Neuronal stem cell (in vitro differentiated cells): ENCODE measurements at regions not wholly inside any gene's neighbourhood (a gene's known extent, or its start where the extent isn't known, plus 50 kb on each side); places are given as distances from the start of the nearest gene placed in this dataset.
A peak's percentile ranks its signal among the peaks of the same experiment; 100 is the strongest.

ENCODE experiments used
- DNase-seq: peaks from one replicate; pipeline ENCODE4 v3.0.0-alpha.2; 2013; ENCODE audit warnings: low spot score
- H2AFZ ChIP-seq: one replicate; pipeline ENCODE4 v1.6.1; 2013; ENCODE audit warnings: mild to moderate bottlenecking, low read length, inconsistent platforms
- H2AK5ac ChIP-seq: 2 replicates; pipeline ENCODE4 v1.6.1; 2013; ENCODE audit warnings: low read depth, mild to moderate bottlenecking, inconsistent platforms, low read length, moderate library complexity, mixed read lengths
- H2BK120ac ChIP-seq: 2 replicates; pipeline ENCODE4 v1.6.1; 2013; ENCODE audit warnings: low read depth, mild to moderate bottlenecking, inconsistent platforms, low read length, moderate library complexity, mixed read lengths
- H2BK12ac ChIP-seq: one replicate; pipeline ENCODE4 v1.6.1; 2013; ENCODE audit warnings: low read length, inconsistent platforms
- H2BK15ac ChIP-seq: 2 replicates; pipeline ENCODE4 v1.6.1; 2013; ENCODE audit warnings: mild to moderate bottlenecking, low read length, inconsistent platforms, mixed read lengths
- H2BK5ac ChIP-seq: one replicate; pipeline ENCODE4 v1.6.1; 2013; ENCODE audit warnings: inconsistent platforms, mild to moderate bottlenecking, low read length, moderate library complexity
- H3K14ac ChIP-seq: one replicate; pipeline ENCODE4 v1.6.1; 2013; ENCODE audit warnings: low read length, inconsistent platforms
- H3K18ac ChIP-seq: 2 replicates; pipeline ENCODE4 v1.6.1; 2013; ENCODE audit warnings: low read length, inconsistent platforms
- H3K23ac ChIP-seq: 2 replicates; pipeline ENCODE4 v1.6.1; 2013; ENCODE audit warnings: low read depth, mild to moderate bottlenecking, mixed read lengths, low read length, inconsistent platforms; ENCODE audit not compliant: poor library complexity
- H3K27ac ChIP-seq: replicated peaks from 3 replicates; pipeline ENCODE4 v1.5.1; 2013; ENCODE audit warnings: low read length, inconsistent platforms
- H3K27me3 ChIP-seq, 3 experiments: 2 replicates each; pipeline ENCODE4 v1.6.1; 2013; ENCODE audit warnings: low read length in 3 of 3, mild to moderate bottlenecking in 2 of 3, inconsistent platforms in 1 of 3, low read depth in 1 of 3, mixed read lengths in 1 of 3, moderate library complexity in 1 of 3; ENCODE audit not compliant: control insufficient read depth in 3 of 3, insufficient read depth in 3 of 3
- H3K36me3 ChIP-seq, 2 donors: replicated peaks in 1 of 2; 2 replicates each; pipeline ENCODE4 v1.6.1; 2013; ENCODE audit warnings: low read length in 2 of 2; ENCODE audit not compliant: control insufficient read depth in 2 of 2, insufficient read depth in 2 of 2
- H3K4ac ChIP-seq: 2 replicates; pipeline ENCODE4 v1.6.1; 2013; ENCODE audit warnings: inconsistent platforms, mild to moderate bottlenecking, low read length, moderate library complexity
- H3K4me1 ChIP-seq, 2 donors: 1 replicate in 1 of 2; 2 replicates in 1 of 2; pipeline ENCODE4 v1.6.1; 2013; ENCODE audit warnings: low read length in 2 of 2, low read depth in 1 of 2; ENCODE audit not compliant: control insufficient read depth in 2 of 2, insufficient read depth in 1 of 2
- H3K4me2 ChIP-seq: one replicate; pipeline ENCODE4 v1.6.1; 2013; ENCODE audit warnings: mild to moderate bottlenecking, low read length, inconsistent platforms; ENCODE audit not compliant: insufficient read depth, poor library complexity, severe bottlenecking
- H3K4me3 ChIP-seq, 2 donors: 2 replicates each; pipeline ENCODE4 v1.5.1; 2013; ENCODE audit warnings: low read length in 2 of 2, mild to moderate bottlenecking in 2 of 2, inconsistent platforms in 1 of 2, moderate library complexity in 1 of 2
- H3K79me1 ChIP-seq: one replicate; pipeline ENCODE4 v1.6.1; 2013; ENCODE audit warnings: low read depth, mild to moderate bottlenecking, inconsistent platforms, low read length, moderate library complexity
- H3K9ac ChIP-seq: one replicate; pipeline ENCODE4 v1.6.1; 2013; ENCODE audit warnings: mild to moderate bottlenecking, low read depth, low read length, inconsistent platforms; ENCODE audit not compliant: poor library complexity
- H3K9me3 ChIP-seq, 2 donors: replicated peaks in 1 of 2; 2 replicates each; pipeline versions ENCODE3 to v1.6.1; 2013; ENCODE audit warnings: low read length in 2 of 2, mild to moderate bottlenecking in 2 of 2, inconsistent platforms in 1 of 2, low read depth in 1 of 2, mixed read lengths in 1 of 2, moderate library complexity in 1 of 2; ENCODE audit not compliant: control insufficient read depth in 2 of 2, insufficient read depth in 1 of 2
- H4K8ac ChIP-seq: one replicate; pipeline ENCODE4 v1.6.1; 2013; ENCODE audit warnings: low read depth, mild to moderate bottlenecking, inconsistent platforms, low read length, moderate library complexity
- H4K91ac ChIP-seq: one replicate; pipeline ENCODE4 v1.6.1; 2013; ENCODE audit warnings: low read length, low read depth, mild to moderate bottlenecking, inconsistent platforms; ENCODE audit not compliant: poor library complexity
- WGBS, 2 donors: extraction: QIAGEN DNeasy Blood & Tissue Kit; methylation state at CpG; one replicate each; pipeline ENCODE4 v1.1.7; 2013; ENCODE audit warnings: missing lambda C conversion rate in 2 of 2, mixed read lengths in 1 of 2; ENCODE audit not compliant: insufficient read length in 2 of 2, insufficient replicate concordance in 1 of 2; ENCODE audit errors: extremely low coverage in 2 of 2; 5-methylcytosine and 5-hydroxymethylcytosine counted together

- H4K91ac ChIP-seq, result no peak overlapping the region
- no peak overlapping the region for H3K27ac ChIP-seq
- H2BK12ac ChIP-seq, result no peak overlapping the region
- H3K4ac ChIP-seq, result no peak overlapping the region
- no peaks in the 10 kb centered on the region for H3K4me1 ChIP-seq
- H3K9ac ChIP-seq, result no peak overlapping the region
- H3K4me3 ChIP-seq, result no peak overlapping the region
- H3K9me3 ChIP-seq, result no peaks in the 10 kb centered on the region
- H2AK5ac ChIP-seq, result no peak overlapping the region
- no CpG with 5 or more reads among the region's 4 CpGs for WGBS, 2 donors
- no peak overlapping the region for H2BK5ac ChIP-seq
- no peaks in the 10 kb centered on the region for H3K79me1 ChIP-seq
- no peak overlapping the region for H3K23ac ChIP-seq
- no peak overlapping the region for H2BK120ac ChIP-seq
- H4K8ac ChIP-seq, result no peak overlapping the region
- H3K36me3 ChIP-seq, result no peaks in the 10 kb centered on the region
- H3K14ac ChIP-seq, result no peak overlapping the region
- no peak overlapping the region for H2AFZ ChIP-seq
- DNase-seq, result no peak
- H3K4me2 ChIP-seq, result no peak overlapping the region
- no peak overlapping the region for H3K18ac ChIP-seq
- no peaks in the 10 kb centered on the region for H3K27me3 ChIP-seq
- no peak overlapping the region for H2BK15ac ChIP-seq
Observed at GRCh38 chr16:8055761-8056160, 534.5 kb downstream of the TMEM114 start.

GRCh38 chr16:8053437-8053836 is 536.9 kb downstream of the TMEM114 start:
- Histone ChIP-seq H2BK15ac (no peak overlapping the region), H2BK12ac (no peak overlapping the region), H3K14ac (no peak overlapping the region), H2AFZ (no peak overlapping the region), H3K4me3 (no peak overlapping the region), H3K9ac (no peak overlapping the region), H3K4me1 (no peaks in the 10 kb centered on the region), H3K4ac (no peak overlapping the region), H4K91ac (no peak overlapping the region), H3K36me3 (no peaks in the 10 kb centered on the region), H3K18ac (no peak overlapping the region), H2AK5ac (no peak overlapping the region), H3K9me3 (no peaks in the 10 kb centered on the region), H3K23ac (no peak overlapping the region), H3K27me3 (no peaks in the 10 kb centered on the region), H4K8ac (no peak overlapping the region), H2BK5ac (no peak overlapping the region), H3K4me2 (no peak overlapping the region), H2BK120ac (no peak overlapping the region), H3K79me1 (no peaks in the 10 kb centered on the region), H3K27ac (no peak overlapping the region)
- 100% methylated on average over 1 of the region's 4 CpGs; no CpG with 5 or more reads in 1 of the 2 donors for WGBS, 2 donors
- no peak for DNase-seq

GRCh38 chr16:8048433-8048832 is 541.9 kb downstream of the TMEM114 start:
- no peak overlapping the region for H3K4me2 ChIP-seq
- DNase-seq, result no peak
- H3K79me1 ChIP-seq, result no peaks in the 10 kb centered on the region
- H3K4ac ChIP-seq, result no peak overlapping the region
- H2BK15ac ChIP-seq, result no peak overlapping the region
- no peak overlapping the region for H2BK5ac ChIP-seq
- no peak overlapping the region for H3K9ac ChIP-seq
- H3K36me3 ChIP-seq, result no peaks in the 10 kb centered on the region
- H3K27me3 ChIP-seq, result no peaks in the 10 kb centered on the region
- no peak overlapping the region for H4K8ac ChIP-seq
- H2BK120ac ChIP-seq, result no peak overlapping the region
- H3K14ac ChIP-seq, result no peak overlapping the region
- no peak overlapping the region for H4K91ac ChIP-seq
- H3K4me1 ChIP-seq, result no peaks in the 10 kb centered on the region
- no peak overlapping the region for H2AK5ac ChIP-seq
- no peak overlapping the region for H3K4me3 ChIP-seq
- no peak overlapping the region for H3K18ac ChIP-seq
- no CpG with 5 or more reads among the region's 4 CpGs for WGBS, 2 donors
- H3K27ac ChIP-seq, result no peak overlapping the region
- H3K23ac ChIP-seq, result no peak overlapping the region
- H3K9me3 ChIP-seq, result no peaks in the 10 kb centered on the region
- H2AFZ ChIP-seq, result no peak overlapping the region
- H2BK12ac ChIP-seq, result no peak overlapping the region

GRCh38 chr16:8047736-8048135 is 542.6 kb downstream of the TMEM114 start:
- H2BK120ac ChIP-seq, result no peak overlapping the region
- H2AK5ac ChIP-seq, result no peak overlapping the region
- H3K18ac ChIP-seq, result peak overlapping the region; percentile 7
- no peak overlapping the region for H3K27ac ChIP-seq
- no peak for DNase-seq
- H3K4me1 ChIP-seq, result no peaks in the 10 kb centered on the region
- H4K91ac ChIP-seq, result no peak overlapping the region
- H3K4me3 ChIP-seq, result no peak overlapping the region
- H3K9ac ChIP-seq, result no peak overlapping the region
- H3K23ac ChIP-seq, result no peak overlapping the region
- no peak overlapping the region for H2BK15ac ChIP-seq
- no peaks in the 10 kb centered on the region for H3K79me1 ChIP-seq
- H3K9me3 ChIP-seq, result no peaks in the 10 kb centered on the region
- no peaks in the 10 kb centered on the region for H3K27me3 ChIP-seq
- no peak overlapping the region for H2BK12ac ChIP-seq
- H3K4me2 ChIP-seq, result no peak overlapping the region
- peak overlapping the region; percentile 25 for H3K14ac ChIP-seq
- WGBS, 2 donors, result no CpG with 5 or more reads among the region's 7 CpGs
- no peaks in the 10 kb centered on the region for H3K36me3 ChIP-seq
- no peak overlapping the region for H2AFZ ChIP-seq
- H2BK5ac ChIP-seq, result no peak overlapping the region
- no peak overlapping the region for H4K8ac ChIP-seq
- H3K4ac ChIP-seq, result no peak overlapping the region
